Activated CD8-positive, alpha-beta memory T cell treated with anti-CD3 and anti-CD28 coated beads for 1 hour (primary cell): ENCODE measurements at regions not wholly inside any gene's neighbourhood (a gene's known extent, or its start where the extent isn't known, plus 50 kb on each side); places are given as distances from the start of the nearest gene placed in this dataset.

Experiments used
- DNase-seq, 2 donors: peaks; one replicate each; pipeline ENCODE4 v3.0.0-alpha.2; 2020; ENCODE audit warnings: low read depth in 1 of 2; ENCODE audit errors: extremely low read depth in 1 of 2

DNA sequence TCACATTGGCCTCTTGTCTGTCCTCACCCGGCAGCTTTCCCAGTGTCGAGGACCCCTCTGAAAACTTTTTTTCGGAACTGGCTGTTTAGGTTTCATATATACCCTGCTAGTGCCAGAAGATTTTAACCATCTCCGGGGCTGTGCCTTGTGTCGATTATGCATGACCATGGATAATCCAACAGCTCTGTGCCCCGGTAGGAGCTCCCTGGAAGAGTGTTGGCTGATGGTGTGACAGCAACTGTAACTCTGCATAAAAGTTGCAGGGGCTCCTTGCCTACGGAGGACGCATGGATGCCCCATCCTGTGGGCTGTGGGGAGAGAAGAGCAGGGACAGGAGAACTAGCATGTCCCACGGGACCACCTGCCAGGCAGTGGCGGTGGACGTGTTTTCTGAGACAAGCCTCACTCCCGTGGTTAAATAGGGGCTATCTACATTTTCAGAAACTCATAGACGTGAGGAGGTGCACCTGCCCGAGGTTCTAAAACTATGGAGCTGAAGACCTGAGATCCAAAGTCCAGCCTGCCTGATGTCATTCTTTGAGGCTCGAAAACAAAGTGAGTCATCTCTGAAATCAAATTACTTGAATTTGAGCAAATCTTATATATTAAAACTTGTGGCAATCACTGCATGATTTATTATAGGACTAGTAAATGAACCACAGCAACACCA lies 437.2 kb upstream of the HS6ST1 start:
- DNase-seq, result no peak

DNA sequence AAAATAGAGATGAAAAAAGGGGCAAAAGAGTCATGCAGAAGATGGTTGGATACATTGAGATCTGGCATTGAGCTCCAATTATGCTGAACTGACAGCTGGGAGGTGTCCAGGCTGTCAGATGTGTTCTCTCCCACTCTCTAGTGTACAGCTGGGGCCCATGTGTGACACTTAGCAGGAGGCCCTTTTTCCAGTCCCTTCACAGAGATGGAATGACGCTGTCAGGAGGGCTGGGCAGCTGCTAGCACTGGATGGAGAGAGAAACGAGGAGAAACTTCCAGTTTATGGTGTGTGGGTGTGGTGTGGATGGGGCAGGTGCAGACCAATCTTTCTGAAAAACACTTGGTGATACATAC lies 437.7 kb upstream of the HS6ST1 start:
- DNase-seq, result no peak

GRCh38 chr2:128765811-128766210 lies 447.1 kb upstream of the HS6ST1 start:
- no peak for DNase-seq

DNA sequence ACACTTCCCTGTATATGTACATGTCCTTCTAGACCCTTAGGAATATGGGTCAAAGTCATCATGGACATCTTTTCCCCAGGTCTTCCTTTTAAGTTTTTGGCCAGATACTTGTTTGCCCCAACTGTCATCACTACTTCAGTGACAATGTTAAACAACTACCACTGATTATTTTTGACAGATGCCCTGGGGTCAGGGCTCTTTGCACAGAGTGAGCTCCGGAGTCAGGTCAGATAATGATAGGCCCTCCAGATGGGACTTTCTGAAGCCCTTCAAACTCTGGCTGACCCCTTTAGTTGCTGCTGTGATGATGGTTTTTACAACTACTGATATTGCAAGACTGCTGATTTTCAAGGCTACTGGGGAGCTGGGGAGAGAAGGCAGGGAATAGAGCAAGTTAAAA lies 449.4 kb upstream of the HS6ST1 start:
- DNase-seq, result no peak

- no peak for DNase-seq
Measured at GRCh38 chr2:128769457-128770142, 450.9 kb upstream of the HS6ST1 start.

- DNase-seq, result no peak
Measured at GRCh38 chr2:128770143-128771085, 451.7 kb upstream of the HS6ST1 start.

DNA sequence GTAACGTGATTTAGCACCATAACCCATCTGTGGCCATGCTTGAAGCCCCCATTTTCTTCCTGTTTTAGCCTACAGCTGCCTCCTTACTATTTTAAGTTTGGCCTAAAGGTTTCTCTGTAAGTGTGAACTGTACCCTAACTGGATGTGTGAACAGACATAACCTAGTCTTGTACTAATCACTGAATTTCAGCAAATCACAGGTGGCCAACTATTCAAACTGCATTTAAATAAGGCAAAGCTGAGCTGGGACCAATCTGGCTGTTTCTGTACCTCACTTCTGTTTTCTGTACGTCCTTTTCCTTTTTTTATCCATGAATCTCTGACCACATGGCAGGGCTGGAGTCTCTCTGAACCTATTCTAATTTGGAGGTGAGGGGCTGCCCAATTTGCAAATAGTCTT lies 452.7 kb upstream of the HS6ST1 start:
- DNase-seq, result no peak

DNA sequence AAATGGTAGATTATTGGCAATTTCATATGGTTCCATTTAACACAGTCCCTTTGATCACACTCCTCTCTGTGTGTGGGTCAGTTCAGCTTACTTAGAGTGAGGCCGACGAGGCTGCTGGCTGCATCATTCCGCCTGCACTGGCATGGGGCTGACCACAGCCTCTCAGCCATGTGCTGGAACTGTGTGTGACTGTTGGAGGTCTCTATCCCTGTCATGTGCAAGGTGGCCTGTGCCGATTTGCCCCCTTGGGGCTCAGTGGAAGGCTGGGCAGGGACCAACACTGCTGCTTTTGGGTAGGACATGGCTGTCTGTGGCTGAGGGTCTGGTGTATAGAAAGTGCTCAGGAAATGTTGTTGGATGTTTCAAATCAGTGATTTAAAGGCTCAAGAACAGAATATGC lies 454.0 kb upstream of the HS6ST1 start:
- no peak for DNase-seq

GRCh38 chr2:128773641-128774319 lies 455.1 kb upstream of the HS6ST1 start:
- no peak for DNase-seq

DNA sequence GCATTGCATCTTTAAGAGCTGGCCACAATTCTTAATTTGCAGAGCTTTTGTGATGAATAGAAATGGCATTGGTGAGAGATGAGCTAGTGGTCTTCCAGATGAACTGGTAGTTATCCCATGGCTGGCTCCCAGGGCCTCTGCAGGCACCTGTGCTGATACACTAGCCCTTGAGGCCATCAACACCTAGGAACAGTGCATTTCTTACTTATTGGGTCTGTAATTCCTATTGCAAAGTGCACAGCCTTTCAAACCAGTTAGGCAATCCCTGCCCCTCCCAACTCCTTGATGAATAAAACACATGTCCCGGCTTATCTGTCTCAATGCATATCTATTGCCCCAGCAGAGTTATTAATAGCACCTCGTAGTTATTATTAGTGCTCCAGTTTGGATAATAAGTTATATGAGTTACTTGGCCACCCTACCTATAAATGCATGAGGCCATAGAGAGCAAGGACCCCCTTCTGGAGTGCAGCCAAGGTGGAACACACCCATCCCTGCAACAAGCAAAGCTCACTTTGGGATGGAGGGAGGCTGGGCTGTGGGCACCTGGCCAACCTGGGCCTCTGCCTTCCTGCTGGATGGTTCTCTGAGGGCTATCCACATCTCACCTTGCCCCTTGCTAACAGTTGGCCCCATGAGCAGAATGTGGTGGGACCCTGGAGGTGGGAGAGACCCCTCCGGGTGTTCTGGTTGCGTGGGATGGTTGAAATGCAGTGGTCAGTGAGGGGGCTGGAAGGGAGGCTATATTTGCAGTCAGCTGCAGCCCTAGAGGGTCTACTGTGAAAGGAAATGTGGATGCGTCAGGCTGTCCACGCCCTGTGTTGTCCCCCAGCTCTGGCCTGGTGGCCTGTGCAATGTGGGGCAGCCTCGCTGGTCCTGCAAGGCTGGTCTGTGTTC lies 455.9 kb upstream of the HS6ST1 start:
- DNase-seq, result no peak

DNA sequence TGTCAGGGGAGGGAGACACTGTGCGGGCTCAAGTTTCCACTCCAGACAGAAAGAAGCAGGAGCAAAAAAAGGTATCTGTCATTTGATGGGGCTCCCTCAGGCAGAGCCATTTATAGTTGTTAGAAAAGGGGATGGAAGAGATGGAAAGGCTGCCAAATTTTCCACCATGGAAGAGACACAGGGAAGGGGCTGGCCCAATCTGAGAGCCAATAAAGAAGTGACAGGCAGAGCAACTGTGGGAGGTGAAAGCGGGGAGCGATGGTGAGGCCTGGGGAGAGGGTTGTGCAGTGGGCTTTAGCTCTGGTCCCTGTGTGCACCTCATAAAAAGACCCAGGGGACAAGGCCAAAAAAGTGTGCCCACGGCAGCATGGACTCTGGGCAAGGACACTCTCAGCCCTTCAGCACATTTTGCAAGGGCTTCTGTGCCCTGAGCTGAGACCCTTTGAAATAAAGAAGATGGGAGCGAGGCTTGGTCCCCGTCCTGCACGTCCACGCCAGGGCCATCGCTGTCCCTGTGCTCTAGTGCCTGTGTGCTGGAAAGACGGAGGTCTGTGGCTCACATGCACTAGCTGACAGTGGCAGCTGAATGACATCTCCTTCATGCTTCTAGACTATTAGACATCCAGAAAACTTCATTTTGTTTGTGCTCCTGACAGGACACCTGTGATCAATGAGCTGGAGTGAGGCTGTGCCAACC lies 456.7 kb upstream of the HS6ST1 start:
- no peak for DNase-seq

- DNase-seq, result no peak
Measured at GRCh38 chr2:128775914-128776285, 457.2 kb upstream of the HS6ST1 start.

- DNase-seq, result no peak
Measured at GRCh38 chr2:128776461-128777195, 458.0 kb upstream of the HS6ST1 start.

GRCh38 chr2:128777196-128778035 lies 458.7 kb upstream of the HS6ST1 start:
- no peak for DNase-seq

DNA sequence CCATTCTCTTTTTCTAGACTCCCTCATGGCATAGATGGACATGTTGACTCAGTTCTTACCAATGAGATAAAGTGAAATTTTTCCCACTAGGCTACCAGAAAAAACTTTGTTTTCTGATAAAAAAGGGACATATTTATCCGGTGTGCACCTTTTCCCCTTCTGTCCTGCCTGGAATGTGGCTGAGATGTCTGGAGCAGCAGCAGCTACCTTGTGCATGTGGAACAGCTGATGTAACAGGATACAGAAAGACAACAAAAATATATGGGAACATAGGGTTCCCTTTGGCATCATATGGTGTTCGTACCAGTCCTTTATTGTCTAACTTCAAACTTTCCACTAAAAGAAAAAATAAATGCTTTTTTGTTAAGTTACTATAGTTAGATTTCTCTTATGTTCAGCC lies 460.2 kb upstream of the HS6ST1 start:
- no peak for DNase-seq

DNA sequence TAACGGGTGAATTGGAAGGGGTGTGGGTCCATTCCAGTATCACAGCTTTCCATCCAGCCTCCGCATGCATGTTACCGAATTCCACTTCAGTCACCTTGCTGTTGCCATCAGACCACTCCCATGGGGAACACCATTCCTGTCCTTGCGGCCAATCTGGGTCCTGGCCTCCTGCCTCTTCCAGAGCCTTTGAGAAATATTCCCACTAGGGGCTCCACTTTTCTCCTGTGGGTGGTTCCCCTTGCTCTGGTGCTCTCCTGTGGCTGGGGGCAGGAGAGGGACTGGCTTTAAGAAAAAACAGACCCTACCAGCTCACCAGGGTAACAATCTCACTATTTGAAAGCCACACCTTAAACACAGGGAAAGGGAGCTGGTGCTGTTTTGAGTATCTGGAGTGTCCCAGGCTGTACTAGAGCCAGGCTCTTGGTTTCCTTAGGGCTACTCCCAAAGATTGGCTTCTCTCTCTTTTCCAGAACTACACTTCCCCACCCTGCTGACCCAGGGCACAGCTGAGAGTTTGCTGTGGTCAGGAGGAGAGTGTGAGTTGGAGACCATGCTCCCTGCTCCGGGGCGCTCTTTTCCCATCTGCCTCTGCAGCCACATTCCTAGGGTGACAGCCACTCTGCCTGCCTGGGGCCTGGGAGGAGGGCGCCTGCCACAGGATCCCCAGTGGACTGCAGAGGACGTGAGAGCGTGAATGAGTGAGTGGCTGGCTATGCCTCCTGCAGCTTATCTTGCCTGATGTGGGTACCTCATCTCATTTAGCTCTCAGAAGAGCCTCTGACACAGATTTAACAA lies 460.8 kb upstream of the HS6ST1 start:
- no peak for DNase-seq

DNA sequence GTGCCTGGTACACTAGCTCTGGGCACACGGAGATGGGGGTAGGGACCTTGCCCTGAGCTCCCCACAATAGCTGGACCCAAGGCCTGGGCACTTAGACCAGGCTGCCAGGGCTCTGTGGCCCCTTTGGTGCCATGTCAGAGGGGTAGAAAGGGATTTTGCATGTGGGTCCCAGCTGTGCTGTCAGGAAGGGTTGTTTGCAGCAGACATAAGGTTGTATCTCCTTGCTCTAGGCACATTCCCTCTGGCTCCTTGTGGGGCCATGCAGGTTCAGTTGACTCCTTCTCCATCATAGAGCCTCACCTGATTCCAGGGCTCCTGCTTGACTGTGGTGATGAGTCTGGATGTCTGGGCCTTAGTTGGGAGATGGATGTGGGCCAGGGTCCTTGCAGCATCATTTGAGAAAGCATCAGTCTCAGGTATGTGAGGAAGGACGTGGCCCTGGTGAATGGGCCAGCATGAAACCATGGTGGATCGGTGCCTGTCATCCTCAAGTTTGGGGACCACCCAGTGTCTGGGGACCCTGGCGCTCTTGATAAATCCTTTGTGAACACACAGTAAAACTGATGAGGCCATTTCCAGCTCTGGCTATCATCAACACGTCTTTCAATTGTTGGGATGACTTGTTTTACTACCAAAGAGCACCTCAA lies 461.9 kb upstream of the HS6ST1 start:
- DNase-seq, result no peak
